Breast epithelium (tissue), 4 donors: ENCODE measurements at regions not wholly inside any gene's neighbourhood (a gene's known extent, or its start where the extent isn't known, plus 50 kb on each side); places are given as distances from the start of the nearest gene placed in this dataset.

ENCODE experiments used
- DNase-seq, 2 donors: peaks; one replicate each; pipeline ENCODE4 v3.0.0-alpha.2; 2019; ENCODE audit warnings: low spot score in 2 of 2
- H3K27ac ChIP-seq, 2 donors: fragments of 200-600 bp; sonication (generic) in 1 of 2; one replicate each; pipeline ENCODE4 v1.5.1; 2016 to 2019; ENCODE audit warnings: mild to moderate bottlenecking in 1 of 2
- H3K27me3 ChIP-seq, 2 donors: fragments of 200-600 bp; sonication (generic) in 1 of 2; one replicate each; pipeline versions ENCODE4 v1.5.1 to v1.6.0; 2017 to 2019; ENCODE audit warnings: control low read depth in 1 of 2, mild to moderate bottlenecking in 1 of 2
- H3K36me3 ChIP-seq: fragments of 200-600 bp; one replicate; pipeline ENCODE4 v1.5.1; 2019
- H3K4me1 ChIP-seq, 2 donors: fragments of 200-600 bp; sonication (generic); one replicate each; pipeline ENCODE4 v1.5.1; 2016 to 2019; ENCODE audit warnings: control low read depth in 1 of 2
- H3K4me3 ChIP-seq, 3 donors: fragments of 200-600 bp; sonication (generic); 1 replicate in 2 of 3; 2 replicates in 1 of 3; pipeline ENCODE4 v1.5.1; 2016 to 2019; ENCODE audit warnings: mild to moderate bottlenecking in 3 of 3, moderate library complexity in 2 of 3
- H3K9me3 ChIP-seq, 2 donors: fragments of 200-600 bp; sonication (generic) in 1 of 2; one replicate each; pipeline ENCODE4 v1.5.1; 2016 to 2019; ENCODE audit warnings: control low read depth in 1 of 2
- CTCF ChIP-seq, 3 donors: fragments of 450-650 bp; IDR thresholded peaks; one replicate each; pipeline ENCODE4 v1.5.1; 2016 to 2017; ENCODE audit warnings: antibody characterized with exemption in 3 of 3, mild to moderate bottlenecking in 3 of 3, moderate library complexity in 3 of 3
- POLR2A ChIP-seq: fragments of 450-650 bp; IDR thresholded peaks from one replicate; pipeline ENCODE4 v1.6.1; 2016; ENCODE audit warnings: antibody characterized with exemption, mild to moderate bottlenecking, moderate library complexity
- POLR2AphosphoS5 ChIP-seq, 3 donors: sonication (generic); formaldehyde crosslinking; IDR thresholded peaks; one replicate each; pipeline ENCODE4 v1.6.1; 2017; ENCODE audit warnings: antibody characterized with exemption in 3 of 3
- intact Hi-C: fragments of 100-400 bp; cut with DNase I; formaldehyde crosslinking; loops from one replicate; pipeline ENCODE4 v1.15.1; 2023; ENCODE audit warnings: low total_unique reads

DNA sequence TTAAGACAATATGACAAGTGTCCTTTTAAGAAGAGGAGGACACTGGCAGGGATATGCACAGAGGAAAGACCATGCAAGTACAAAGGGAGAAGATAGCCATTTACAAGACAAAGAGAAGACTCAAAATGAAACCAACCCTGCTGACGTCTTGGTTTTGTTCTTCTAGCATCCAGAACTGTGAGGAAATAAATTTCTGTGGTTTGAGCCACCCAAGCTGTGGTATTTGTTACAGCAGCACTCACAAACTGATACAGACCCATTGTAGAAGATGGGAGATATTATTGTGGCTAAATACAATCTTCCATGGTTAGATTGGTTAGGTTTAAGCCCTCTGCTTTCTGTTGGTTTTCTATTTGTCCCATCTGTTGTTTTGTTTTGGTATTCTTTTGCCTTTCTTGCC is 88.6 kb upstream of the SLC35F1 start:
- Histone ChIP-seq H3K27ac (no peak overlapping the region), H3K4me3 (no peak overlapping the region), H3K4me1 (no peaks in the 10 kb centered on the region), H3K36me3 (no peaks in the 10 kb centered on the region), H3K9me3 (no peaks in the 10 kb centered on the region), H3K27me3 (no peaks in the 10 kb centered on the region)
- DNase-seq = no peak
- no peak for TF ChIP-seq POLR2AphosphoS5 (IDR thresholded peaks at IDR 0.05)
- no peak for TF ChIP-seq CTCF (IDR thresholded peaks at IDR 0.05)
- TF ChIP-seq POLR2A = no peak
- intact Hi-C loops = no loop called here

- intact Hi-C loops = no loop called here
- Histone ChIP-seq H3K27me3 (no peaks in the 10 kb centered on the region), H3K36me3 (no peaks in the 10 kb centered on the region), H3K9me3 (no peaks in the 10 kb centered on the region), H3K4me1 (no peaks in the 10 kb centered on the region), H3K27ac (no peak overlapping the region), H3K4me3 (no peak overlapping the region)
- no peak for DNase-seq
- TF ChIP-seq CTCF (IDR thresholded peaks at IDR 0.05) (no peak), POLR2A (no peak), POLR2AphosphoS5 (IDR thresholded peaks at IDR 0.05) (no peak)
Measured at GRCh38 chr6:117829594-117830319, 77.3 kb upstream of the SLC35F1 start.

GRCh38 chr6:117837261-117837660 is 69.8 kb upstream of the SLC35F1 start:
- no peak overlapping the region for H3K4me3 ChIP-seq
- no peak overlapping the region for H3K27ac ChIP-seq
- no peak for DNase-seq
- no peaks in the 10 kb centered on the region for H3K4me1 ChIP-seq
- intact Hi-C loops = no loop called here
- no peaks in the 10 kb centered on the region for H3K27me3 ChIP-seq
- H3K36me3 ChIP-seq = no peaks in the 10 kb centered on the region
- TF ChIP-seq POLR2AphosphoS5 (IDR thresholded peaks at IDR 0.05) (no peak), CTCF (IDR thresholded peaks at IDR 0.05) (no peak), POLR2A (no peak)
- H3K9me3 ChIP-seq = peaks cover 0 to 7% of the 10 kb centered on the region in 2 donors

DNA sequence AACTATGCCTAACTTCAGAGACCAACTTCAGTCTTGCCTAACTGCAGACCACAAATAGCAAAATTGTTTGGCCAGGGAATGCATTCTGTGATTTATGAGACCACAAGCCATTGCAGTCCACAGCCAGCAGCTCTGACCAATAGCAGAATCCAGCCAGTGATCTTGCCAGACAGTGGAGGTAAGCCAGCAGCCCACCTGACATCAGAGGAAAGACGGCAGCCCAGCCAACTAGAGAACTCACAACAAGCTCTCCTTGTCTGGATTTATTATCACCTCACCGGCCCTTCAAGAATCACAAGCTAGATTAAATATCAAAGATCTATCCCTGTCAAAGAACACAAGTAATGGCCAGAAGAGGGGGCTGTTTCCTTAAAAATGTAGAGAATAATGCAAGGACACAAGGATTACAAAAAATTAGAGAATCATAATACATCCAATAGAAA is 66.5 kb upstream of the SLC35F1 start:
- DNase-seq = no peak
- no peaks in the 10 kb centered on the region for H3K27me3 ChIP-seq
- no peak overlapping the region for H3K4me3 ChIP-seq
- intact Hi-C loops = no loop called here
- no peaks in the 10 kb centered on the region for H3K36me3 ChIP-seq
- TF ChIP-seq CTCF (IDR thresholded peaks at IDR 0.05) (no peak), POLR2A (no peak), POLR2AphosphoS5 (IDR thresholded peaks at IDR 0.05) (no peak)
- H3K9me3 ChIP-seq = peaks cover 0 to 7% of the 10 kb centered on the region in 2 donors
- H3K27ac ChIP-seq = no peak overlapping the region
- H3K4me1 ChIP-seq = no peaks in the 10 kb centered on the region

DNA sequence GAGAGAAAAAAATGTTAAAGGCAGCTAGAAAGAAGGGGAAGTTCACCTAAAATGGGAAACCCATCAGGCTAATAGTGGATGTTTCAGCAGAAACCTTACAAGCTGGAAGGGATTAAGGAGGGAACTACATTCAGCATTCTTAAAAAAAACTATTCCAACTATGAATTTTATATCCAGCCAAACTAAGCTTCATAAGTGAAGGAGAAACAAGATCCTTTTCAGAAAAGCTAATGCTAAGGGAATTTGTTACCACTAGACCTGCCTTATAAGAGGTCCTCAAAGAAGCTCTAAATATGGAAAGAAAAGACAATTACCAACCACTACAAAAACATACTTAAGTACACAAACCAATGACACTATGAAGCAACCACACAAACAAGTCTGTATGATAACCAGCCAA is 59.2 kb upstream of the SLC35F1 start:
- DNase-seq = no peak
- Histone ChIP-seq H3K36me3 (no peaks in the 10 kb centered on the region), H3K4me1 (no peaks in the 10 kb centered on the region), H3K27me3 (no peaks in the 10 kb centered on the region), H3K27ac (no peak overlapping the region), H3K9me3 (peaks cover 6 to 19% of the 10 kb centered on the region in 2 donors), H3K4me3 (no peak overlapping the region)
- no peak for TF ChIP-seq CTCF (IDR thresholded peaks at IDR 0.05)
- no peak for TF ChIP-seq POLR2A
- no peak for TF ChIP-seq POLR2AphosphoS5 (IDR thresholded peaks at IDR 0.05)
- intact Hi-C loops = no loop called here
